Activated T-helper 17 cell treated with anti-CD3 and anti-CD28 coated beads, Interleukin-2, amount 50 U/mL, for 72 hours (primary cell): ENCODE measurements at regions not wholly inside any gene's neighbourhood (a gene's known extent, or its start where the extent isn't known, plus 50 kb on each side); places are given as distances from the start of the nearest gene placed in this dataset.

Source experiments
- ATAC-seq: fragments of 150-1000 bp; cut with Tn5 transposase; replicated peaks from 2 replicates; pipeline ENCODE4 v1.10.0; 2021; ENCODE audit warnings: mild to moderate bottlenecking, moderate library complexity
- H3K27ac Mint-ChIP-seq: one replicate; pipeline ENCODE4 v1.8.0; 2022; ENCODE audit warnings: mixed read lengths
- H3K27me3 Mint-ChIP-seq: one replicate; pipeline ENCODE4 v1.8.0; 2022; ENCODE audit warnings: mixed read lengths
- H3K36me3 Mint-ChIP-seq: one replicate; pipeline ENCODE4 v1.8.0; 2022; ENCODE audit warnings: low read depth, mild to moderate bottlenecking, mixed read lengths
- H3K4me1 Mint-ChIP-seq: one replicate; pipeline ENCODE4 v1.8.0; 2022; ENCODE audit warnings: mixed read lengths
- H3K4me3 Mint-ChIP-seq: one replicate; pipeline ENCODE4 v1.8.0; 2022; ENCODE audit warnings: mild to moderate bottlenecking, mixed read lengths
- H3K9me3 Mint-ChIP-seq: one replicate; pipeline ENCODE4 v1.8.0; 2022; ENCODE audit warnings: mixed read lengths

- ATAC-seq, result no peak
Measured at GRCh38 chr13:50401721-50402465, 386.6 kb downstream of the KCNRG start.

DNA sequence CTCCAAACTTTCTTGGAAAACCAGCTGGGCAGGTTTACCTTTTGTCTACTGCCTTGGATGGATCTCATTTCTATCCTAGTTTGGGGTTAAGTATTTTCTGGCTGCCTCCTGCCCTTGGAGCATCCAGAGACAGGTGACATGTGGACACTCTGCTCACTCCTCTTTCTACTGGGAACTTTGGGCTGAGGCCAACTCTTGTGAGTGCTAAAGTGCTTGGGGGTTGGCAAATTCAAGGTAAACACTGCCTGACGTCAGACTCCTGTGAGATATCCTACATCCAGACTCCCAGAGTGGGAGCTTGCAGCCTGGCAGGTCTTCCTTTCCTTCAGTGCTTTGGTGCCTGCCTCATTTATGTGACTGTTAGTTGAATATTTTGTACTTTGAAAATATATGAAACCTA is 388.1 kb downstream of the KCNRG start:
- H3K4me1 Mint-ChIP-seq, result no peaks in the 10 kb centered on the region
- H3K36me3 Mint-ChIP-seq, result no peaks in the 10 kb centered on the region
- H3K9me3 Mint-ChIP-seq, result no peaks in the 10 kb centered on the region
- H3K4me3 Mint-ChIP-seq, result no peak overlapping the region
- no peak for ATAC-seq
- no peaks in the 10 kb centered on the region for H3K27me3 Mint-ChIP-seq
- H3K27ac Mint-ChIP-seq, result no peak overlapping the region

More at GRCh38 chr13:50401721-50402465, 386.6 kb downstream of the KCNRG start:
- Mint-ChIP-seq H3K27ac (no peak overlapping the region), H3K4me3 (no peak overlapping the region), H3K9me3 (no peaks in the 10 kb centered on the region), H3K27me3 (no peaks in the 10 kb centered on the region), H3K4me1 (no peaks in the 10 kb centered on the region), H3K36me3 (no peaks in the 10 kb centered on the region)

GRCh38 chr13:50404116-50404515 is 388.9 kb downstream of the KCNRG start:
- Mint-ChIP-seq H3K4me1 (no peaks in the 10 kb centered on the region), H3K27me3 (no peaks in the 10 kb centered on the region), H3K27ac (no peak overlapping the region), H3K36me3 (no peaks in the 10 kb centered on the region), H3K9me3 (no peaks in the 10 kb centered on the region), H3K4me3 (no peak overlapping the region)
- no peak for ATAC-seq

- H3K4me1 Mint-ChIP-seq, result no peaks in the 10 kb centered on the region
- H3K27me3 Mint-ChIP-seq, result no peaks in the 10 kb centered on the region
- no peak overlapping the region for H3K4me3 Mint-ChIP-seq
- H3K36me3 Mint-ChIP-seq, result no peaks in the 10 kb centered on the region
- ATAC-seq, result no peak
- no peaks in the 10 kb centered on the region for H3K9me3 Mint-ChIP-seq
- no peak overlapping the region for H3K27ac Mint-ChIP-seq
Measured at GRCh38 chr13:50404769-50405168, 389.5 kb downstream of the KCNRG start.

DNA sequence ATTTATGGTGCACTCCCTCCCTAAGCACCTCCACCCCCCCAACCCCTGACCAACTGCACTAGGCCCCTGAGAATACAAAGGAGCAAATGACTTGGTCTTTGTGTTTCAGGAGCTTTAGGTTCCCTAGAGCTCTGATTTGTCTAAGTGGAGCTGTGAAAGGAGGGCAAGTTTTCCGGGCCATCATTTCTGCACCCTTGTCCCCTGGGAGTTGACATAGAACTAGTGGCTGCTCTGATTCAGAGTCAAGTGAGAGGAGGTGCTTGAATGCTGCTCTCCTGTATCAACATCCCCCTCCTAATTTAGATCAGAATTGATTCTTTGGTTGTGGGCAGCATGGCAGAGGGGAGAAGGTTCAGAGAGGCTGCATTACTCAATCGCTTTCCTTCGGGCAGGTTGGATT is 391.6 kb downstream of the KCNRG start:
- H3K27me3 Mint-ChIP-seq, result no peaks in the 10 kb centered on the region
- no peak overlapping the region for H3K27ac Mint-ChIP-seq
- H3K9me3 Mint-ChIP-seq, result no peaks in the 10 kb centered on the region
- H3K36me3 Mint-ChIP-seq, result no peaks in the 10 kb centered on the region
- no peaks in the 10 kb centered on the region for H3K4me1 Mint-ChIP-seq
- ATAC-seq, result no peak
- H3K4me3 Mint-ChIP-seq, result no peak overlapping the region

DNA sequence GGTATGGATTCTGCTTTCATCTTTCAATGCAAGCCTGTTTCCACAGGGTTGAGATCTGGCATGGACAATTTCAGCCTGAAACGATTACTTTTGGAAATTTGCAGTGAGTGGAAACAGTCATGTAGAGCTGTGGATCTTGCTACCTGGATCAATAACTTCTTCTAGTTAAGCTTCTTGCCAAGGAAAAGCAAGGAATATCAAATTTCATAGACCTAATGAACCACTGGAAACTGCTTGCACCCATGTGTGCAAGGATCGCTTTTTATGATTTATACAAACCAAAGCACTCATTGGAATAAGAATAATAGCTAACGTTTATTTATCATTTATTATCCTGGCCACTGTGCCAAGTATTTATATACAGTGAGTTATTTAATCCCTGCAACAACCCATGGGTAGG is 392.8 kb downstream of the KCNRG start:
- ATAC-seq, result no peak

GRCh38 chr13:50409220-50409619 is 394.0 kb downstream of the KCNRG start:
- H3K9me3 Mint-ChIP-seq, result no peaks in the 10 kb centered on the region
- H3K27me3 Mint-ChIP-seq, result no peaks in the 10 kb centered on the region
- no peak overlapping the region for H3K27ac Mint-ChIP-seq

More for the DNA sequence above, 392.8 kb downstream of the KCNRG start:
- Mint-ChIP-seq H3K27ac (no peak overlapping the region), H3K4me3 (no peak overlapping the region), H3K4me1 (no peaks in the 10 kb centered on the region), H3K36me3 (no peaks in the 10 kb centered on the region), H3K9me3 (no peaks in the 10 kb centered on the region), H3K27me3 (no peaks in the 10 kb centered on the region)

DNA sequence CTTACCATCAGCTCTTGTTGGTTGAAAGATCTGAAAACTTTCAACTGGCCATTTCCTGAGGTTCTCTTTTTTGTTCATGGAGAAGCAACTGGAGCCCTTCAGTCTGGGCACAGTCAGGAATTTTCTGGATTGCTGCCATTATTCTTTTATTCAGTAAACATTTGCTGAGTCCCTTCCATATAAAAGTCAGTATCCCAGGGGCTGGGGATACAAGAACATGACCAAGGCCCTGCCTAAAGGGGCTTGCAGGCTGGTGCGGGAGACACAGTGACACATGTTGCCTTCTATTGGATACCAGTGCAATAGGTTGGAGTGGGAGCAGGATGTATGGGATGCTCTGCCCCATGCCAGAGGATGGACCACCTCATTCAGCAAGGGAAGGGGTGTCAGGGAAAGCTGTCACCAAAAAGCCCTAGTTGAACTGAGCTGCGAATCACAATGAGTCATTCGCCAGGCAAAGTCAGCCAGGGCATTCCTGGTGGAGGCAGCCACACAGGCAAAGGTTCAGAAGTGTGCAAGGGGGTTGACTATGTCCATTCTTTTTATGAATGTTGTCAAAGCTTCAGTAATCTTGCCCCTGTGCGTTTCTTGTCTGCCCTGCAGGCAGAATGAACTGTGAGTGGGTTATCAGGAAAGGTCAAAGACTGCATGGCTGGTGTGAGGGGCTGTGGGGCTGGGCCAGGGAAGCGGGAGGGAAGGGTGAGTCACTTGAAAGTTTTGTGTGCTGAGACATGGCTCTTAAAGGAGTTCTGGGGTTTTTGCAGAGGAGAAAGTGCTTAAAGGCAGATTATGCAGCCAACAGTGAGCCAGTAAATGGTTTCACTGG is 395.9 kb downstream of the KCNRG start:
- no peaks in the 10 kb centered on the region for H3K27me3 Mint-ChIP-seq
- peak; percentile 38 for ATAC-seq

More at GRCh38 chr13:50409220-50409619, 394.0 kb downstream of the KCNRG start:
- ATAC-seq, result no peak
- Mint-ChIP-seq H3K4me3 (no peak overlapping the region), H3K4me1 (no peaks in the 10 kb centered on the region), H3K36me3 (no peaks in the 10 kb centered on the region)

DNA sequence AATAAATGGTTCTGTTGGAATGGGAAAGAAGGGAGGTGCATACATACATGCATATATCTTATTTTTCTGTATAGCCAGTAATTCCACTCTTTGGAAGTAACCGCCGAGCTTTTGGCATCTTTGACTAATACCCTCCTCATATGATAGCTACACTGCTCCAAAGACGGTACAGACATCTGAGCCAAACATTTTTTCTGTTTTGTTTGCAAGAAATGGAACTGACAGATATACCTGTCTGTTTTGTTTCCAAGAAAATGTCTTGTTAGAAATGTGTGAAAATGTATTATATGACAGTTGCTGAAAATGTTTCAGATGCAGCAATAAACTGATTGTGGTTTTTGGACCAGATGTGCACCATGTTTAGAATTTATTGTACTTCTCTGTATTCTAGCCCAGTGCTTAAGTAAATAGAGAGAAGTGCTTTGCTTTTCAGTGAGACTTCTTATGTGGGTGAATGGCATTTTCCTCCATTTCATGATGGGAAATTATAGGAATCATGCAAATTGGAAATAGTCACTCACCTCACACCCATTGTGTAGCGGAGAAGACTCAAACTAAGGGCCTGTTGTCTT is 396.9 kb downstream of the KCNRG start:
- no peaks in the 10 kb centered on the region for H3K4me1 Mint-ChIP-seq
- H3K9me3 Mint-ChIP-seq, result no peaks in the 10 kb centered on the region
- no peaks in the 10 kb centered on the region for H3K27me3 Mint-ChIP-seq
- no peak overlapping the region for H3K4me3 Mint-ChIP-seq
- H3K27ac Mint-ChIP-seq, result no peak overlapping the region
- H3K36me3 Mint-ChIP-seq, result no peaks in the 10 kb centered on the region
- no peak for ATAC-seq

More for the DNA sequence above, 395.9 kb downstream of the KCNRG start:
- Mint-ChIP-seq H3K36me3 (no peaks in the 10 kb centered on the region), H3K4me1 (no peaks in the 10 kb centered on the region), H3K27ac (no peak overlapping the region), H3K9me3 (no peaks in the 10 kb centered on the region), H3K4me3 (no peak overlapping the region)

DNA sequence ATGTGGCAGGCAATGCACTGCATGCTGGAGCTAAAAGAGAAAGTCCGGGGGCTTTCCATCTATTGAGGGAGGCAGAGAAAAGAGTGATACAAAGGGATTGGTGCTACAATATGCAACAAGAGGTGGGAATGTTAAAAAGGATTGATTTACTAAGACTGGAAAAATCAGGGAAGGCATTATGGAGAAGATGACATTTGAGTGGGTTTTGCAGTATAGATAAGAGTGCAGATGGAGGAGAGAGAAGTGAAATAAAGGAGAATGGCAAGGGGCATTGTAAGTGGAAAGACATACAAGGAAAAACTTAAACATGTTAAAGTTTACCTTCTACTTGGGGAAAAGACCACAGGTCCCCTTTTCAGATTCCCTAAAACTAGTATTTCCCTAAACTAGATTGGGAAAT is 399.4 kb downstream of the KCNRG start:
- no peak for ATAC-seq
- Mint-ChIP-seq H3K4me3 (no peak overlapping the region), H3K36me3 (no peaks in the 10 kb centered on the region), H3K4me1 (no peaks in the 10 kb centered on the region), H3K27me3 (no peaks in the 10 kb centered on the region), H3K9me3 (no peaks in the 10 kb centered on the region), H3K27ac (no peak overlapping the region)

- no peak for ATAC-seq
- H3K27ac Mint-ChIP-seq, result no peak overlapping the region
- H3K36me3 Mint-ChIP-seq, result no peaks in the 10 kb centered on the region
- H3K4me3 Mint-ChIP-seq, result no peak overlapping the region
- no peaks in the 10 kb centered on the region for H3K4me1 Mint-ChIP-seq
- no peaks in the 10 kb centered on the region for H3K9me3 Mint-ChIP-seq
- H3K27me3 Mint-ChIP-seq, result no peaks in the 10 kb centered on the region
Measured at GRCh38 chr13:50415428-50415827, 400.2 kb downstream of the KCNRG start.

DNA sequence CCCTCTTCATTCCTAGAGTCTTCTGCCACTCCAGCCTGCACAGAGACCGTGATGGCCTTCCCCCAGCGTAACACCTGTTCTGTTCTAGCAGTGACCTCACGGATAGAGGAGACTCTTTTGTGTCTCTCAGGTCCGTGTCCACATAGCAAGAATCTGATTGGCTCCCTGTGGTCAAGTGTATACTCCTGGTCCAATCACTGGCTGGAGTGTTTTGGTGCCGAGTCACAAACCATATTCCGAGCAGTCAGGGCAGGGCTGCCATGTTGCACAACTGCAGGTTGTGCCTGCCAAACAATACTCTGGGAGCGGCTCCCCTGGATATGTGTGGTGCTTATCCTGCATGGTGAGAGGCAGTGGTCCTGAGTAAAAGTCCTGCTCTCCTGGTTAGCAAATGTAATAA is 402.4 kb downstream of the KCNRG start:
- no peak overlapping the region for H3K27ac Mint-ChIP-seq
- no peaks in the 10 kb centered on the region for H3K27me3 Mint-ChIP-seq
- no peaks in the 10 kb centered on the region for H3K4me1 Mint-ChIP-seq
- no peaks in the 10 kb centered on the region for H3K9me3 Mint-ChIP-seq
- no peaks in the 10 kb centered on the region for H3K36me3 Mint-ChIP-seq
- H3K4me3 Mint-ChIP-seq, result no peak overlapping the region
- no peak for ATAC-seq

DNA sequence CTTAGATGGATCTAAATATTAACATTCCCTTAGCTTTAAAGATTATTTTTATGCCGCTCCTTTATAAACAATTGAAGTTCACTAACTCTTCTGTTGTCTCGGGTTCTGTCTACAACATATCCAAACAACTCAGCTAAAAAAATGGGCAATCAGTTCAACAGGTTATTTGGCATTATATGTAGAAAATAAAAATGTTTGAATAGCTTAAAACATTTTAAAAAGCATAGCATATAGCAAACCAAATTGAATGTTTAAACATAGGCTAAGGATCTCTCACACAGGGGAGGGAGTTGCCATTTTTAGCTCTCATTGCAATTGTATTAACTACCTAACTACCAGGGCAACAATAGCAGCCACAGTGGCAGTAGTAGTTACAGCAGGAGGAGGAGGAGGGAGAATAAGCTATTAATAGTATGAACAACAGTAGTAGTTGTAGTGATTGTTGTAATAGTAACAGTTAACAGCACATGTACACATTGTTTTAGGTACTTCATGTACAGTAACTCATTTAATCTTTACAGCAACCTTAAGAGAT is 404.2 kb downstream of the KCNRG start:
- no peak for ATAC-seq
- Mint-ChIP-seq H3K4me1 (peaks cover 7% of the 10 kb centered on the region), H3K36me3 (no peaks in the 10 kb centered on the region), H3K4me3 (no peak overlapping the region), H3K27ac (no peak overlapping the region), H3K27me3 (no peaks in the 10 kb centered on the region), H3K9me3 (no peaks in the 10 kb centered on the region)

DNA sequence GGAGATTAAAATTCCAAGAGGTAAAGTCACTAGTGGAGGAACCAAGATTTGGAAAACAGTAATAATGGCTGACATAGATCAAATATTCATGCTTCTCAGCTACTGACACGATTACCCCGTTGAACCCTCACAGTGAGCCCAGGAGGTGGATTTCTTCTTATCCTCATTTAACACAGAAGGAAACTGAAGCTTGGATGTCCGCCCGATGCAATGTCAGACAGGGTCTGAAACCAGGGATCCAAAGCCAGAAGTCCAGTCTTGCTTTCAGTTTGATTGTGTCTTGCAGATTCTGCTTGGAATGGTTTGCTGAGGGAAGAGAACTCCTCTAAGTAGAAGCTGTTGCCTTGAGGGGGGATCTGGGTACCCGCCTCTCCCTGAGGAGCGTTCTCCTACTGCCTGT is 404.7 kb downstream of the KCNRG start:
- Mint-ChIP-seq H3K9me3 (no peaks in the 10 kb centered on the region), H3K4me1 (peaks cover 7% of the 10 kb centered on the region), H3K27me3 (no peaks in the 10 kb centered on the region), H3K4me3 (no peak overlapping the region), H3K27ac (no peak overlapping the region), H3K36me3 (no peaks in the 10 kb centered on the region)
- ATAC-seq, result no peak
